ENCODE measurements at regions not wholly inside any gene's neighbourhood (a gene's known extent, or its start where the extent isn't known, plus 50 kb on each side); places are given as distances from the start of the nearest gene placed in this dataset.

GRCh38 chr3:111335512-111336303, 206.3 kb upstream of the CD96 start:
- TF ChIP-seq CTCF (conservative IDR thresholded peaks at IDR 0.05; ENCODE audit: control insufficient read depth, insufficient read depth, low read depth, low read length) = no peak
- H3K4me3 ChIP-seq (ENCODE audit: control insufficient read depth, low read depth, low read length) = no peak overlapping the region
- no peak for DNase-seq (ENCODE audit: low read depth)

- TF ChIP-seq CTCF (conservative IDR thresholded peaks at IDR 0.05; ENCODE audit: control insufficient read depth, insufficient read depth, low read depth, low read length) = no peak
- DNase-seq (ENCODE audit: low read depth) = no peak
These were observed 205.5 kb upstream of the CD96 start for GRCh38 chr3:111336511-111336910.

GRCh38 chr3:111338059-111338698, 203.8 kb upstream of the CD96 start:
- peak; percentile 93 for TF ChIP-seq CTCF (conservative IDR thresholded peaks at IDR 0.05; ENCODE audit: control insufficient read depth, insufficient read depth, low read depth, low read length)
- no peak overlapping the region for H3K4me3 ChIP-seq (ENCODE audit: control insufficient read depth, low read depth, low read length)
- peak; percentile 83 for DNase-seq (ENCODE audit: low read depth)

More at GRCh38 chr3:111336511-111336910, 205.5 kb upstream of the CD96 start:
- no peak overlapping the region for H3K4me3 ChIP-seq (ENCODE audit: control insufficient read depth, low read depth, low read length)

GRCh38 chr3:111339017-111339416, 203.0 kb upstream of the CD96 start:
- no peak for DNase-seq (ENCODE audit: low read depth)
- no peak overlapping the region for H3K4me3 ChIP-seq (ENCODE audit: control insufficient read depth, low read depth, low read length)
- TF ChIP-seq CTCF (conservative IDR thresholded peaks at IDR 0.05; ENCODE audit: control insufficient read depth, insufficient read depth, low read depth, low read length) = no peak

GRCh38 chr3:111351334-111351733, 190.7 kb upstream of the CD96 start:
- H3K4me3 ChIP-seq (ENCODE audit: control insufficient read depth, low read depth, low read length) = no peak overlapping the region
- no peak for TF ChIP-seq CTCF (conservative IDR thresholded peaks at IDR 0.05; ENCODE audit: control insufficient read depth, insufficient read depth, low read depth, low read length)
- DNase-seq (ENCODE audit: low read depth) = no peak

GRCh38 chr3:111352585-111352984, 189.4 kb upstream of the CD96 start:
- H3K4me3 ChIP-seq (ENCODE audit: control insufficient read depth, low read depth, low read length) = no peak overlapping the region
- no peak for TF ChIP-seq CTCF (conservative IDR thresholded peaks at IDR 0.05; ENCODE audit: control insufficient read depth, insufficient read depth, low read depth, low read length)
- peak; percentile 20 for DNase-seq (ENCODE audit: low read depth)

Data from fibroblast of mammary gland (primary cell).